ENCODE measurements at regions not wholly inside any gene's neighbourhood (a gene's known extent, or its start where the extent isn't known, plus 50 kb on each side); places are given as distances from the start of the nearest gene placed in this dataset.
"Not testable (repeated sequence)": the region's sequence is repeated elsewhere in the genome, so short reads cannot be mapped to it uniquely, and the experiment has no call there.

DNA sequence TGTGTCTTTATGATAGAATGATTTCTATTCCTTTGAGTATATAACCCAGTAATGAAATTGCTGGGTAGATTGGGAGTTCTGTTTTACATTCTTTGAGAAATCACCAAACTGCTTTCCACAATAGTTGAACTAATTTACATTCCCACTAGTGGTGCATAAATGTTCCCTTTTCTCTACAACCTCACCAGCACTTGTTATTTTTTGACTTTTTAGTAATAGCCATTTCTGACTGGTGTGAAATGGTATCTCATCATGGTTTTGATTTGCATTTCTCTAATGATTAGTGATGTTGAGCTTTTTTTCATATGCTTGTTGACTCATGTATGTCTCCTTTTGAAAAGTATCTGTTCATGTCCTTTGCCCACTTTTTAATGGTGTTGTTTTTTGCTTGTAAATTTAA is 296.0 kb upstream of the PIK3R1 start:
- H3K4me1 ChIP-seq; H3K9me3 ChIP-seq; H3K27me3 ChIP-seq (ENCODE audit: low read depth); DNase-seq (ENCODE audit: low spot score in 2 of 2); H3K4me3 ChIP-seq; H3K36me3 ChIP-seq (replicated peaks); in situ Hi-C loops (cut with MboI; ENCODE audit: low sequenced_read_pairs): not testable (repeated sequence)

- DNase-seq (ENCODE audit: low spot score in 2 of 2), result no peak
- Histone ChIP-seq H3K4me1 (no peaks in the 10 kb centered on the region), H3K4me3 (no peak overlapping the region), H3K27me3 (ENCODE audit: low read depth) (no peaks in the 10 kb centered on the region), H3K9me3 (no peaks in the 10 kb centered on the region), H3K36me3 (replicated peaks) (no peaks in the 10 kb centered on the region)
- in situ Hi-C loops (cut with MboI; ENCODE audit: low sequenced_read_pairs), result no loop called here
Measured at GRCh38 chr5:67917561-67917960, 298.0 kb upstream of the PIK3R1 start.

DNA sequence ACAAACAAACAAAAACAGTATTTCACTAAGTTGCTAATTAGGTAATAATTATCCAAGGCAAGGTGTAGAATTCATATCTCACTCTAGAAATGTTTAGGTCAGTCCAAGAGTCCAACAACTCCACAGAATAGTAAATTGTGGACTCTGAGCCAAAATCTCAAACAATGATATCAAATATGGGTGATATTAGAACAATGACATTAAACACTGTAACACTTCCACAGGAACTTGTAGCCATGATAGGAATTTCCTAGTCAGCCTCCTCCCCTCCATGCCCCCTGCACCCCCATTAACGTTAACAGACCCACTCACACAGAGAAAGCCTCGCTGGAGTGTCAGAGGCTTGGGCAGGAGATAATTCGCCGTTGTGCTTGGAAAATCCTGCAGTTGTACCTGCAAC is 305.0 kb upstream of the PIK3R1 start:
- Histone ChIP-seq H3K4me1 (no peaks in the 10 kb centered on the region), H3K4me3 (no peak overlapping the region), H3K9me3 (no peaks in the 10 kb centered on the region), H3K27me3 (ENCODE audit: low read depth) (no peaks in the 10 kb centered on the region), H3K36me3 (replicated peaks) (no peaks in the 10 kb centered on the region)
- in situ Hi-C loops (cut with MboI; ENCODE audit: low sequenced_read_pairs), result no loop called here
- DNase-seq (ENCODE audit: low spot score in 2 of 2), result no peak

GRCh38 chr5:67908126-67908765 is 307.3 kb upstream of the PIK3R1 start:
- in situ Hi-C loops (cut with MboI; ENCODE audit: low sequenced_read_pairs), result no loop called here
- Histone ChIP-seq H3K9me3 (no peaks in the 10 kb centered on the region), H3K36me3 (replicated peaks) (no peaks in the 10 kb centered on the region), H3K4me3 (no peak overlapping the region), H3K27me3 (ENCODE audit: low read depth) (no peaks in the 10 kb centered on the region), H3K4me1 (no peaks in the 10 kb centered on the region)
- DNase-seq (ENCODE audit: low spot score in 2 of 2), result no peak

- H3K4me3 ChIP-seq, result no peak overlapping the region
- no peaks in the 10 kb centered on the region for H3K4me1 ChIP-seq
- no peaks in the 10 kb centered on the region for H3K9me3 ChIP-seq
- no peaks in the 10 kb centered on the region for H3K36me3 ChIP-seq (replicated peaks)
- no peaks in the 10 kb centered on the region for H3K27me3 ChIP-seq (ENCODE audit: low read depth)
- in situ Hi-C loops (cut with MboI; ENCODE audit: low sequenced_read_pairs), result no loop called here
- DNase-seq (ENCODE audit: low spot score in 2 of 2), result no peak
Measured at GRCh38 chr5:67904366-67904765, 311.2 kb upstream of the PIK3R1 start.

DNA sequence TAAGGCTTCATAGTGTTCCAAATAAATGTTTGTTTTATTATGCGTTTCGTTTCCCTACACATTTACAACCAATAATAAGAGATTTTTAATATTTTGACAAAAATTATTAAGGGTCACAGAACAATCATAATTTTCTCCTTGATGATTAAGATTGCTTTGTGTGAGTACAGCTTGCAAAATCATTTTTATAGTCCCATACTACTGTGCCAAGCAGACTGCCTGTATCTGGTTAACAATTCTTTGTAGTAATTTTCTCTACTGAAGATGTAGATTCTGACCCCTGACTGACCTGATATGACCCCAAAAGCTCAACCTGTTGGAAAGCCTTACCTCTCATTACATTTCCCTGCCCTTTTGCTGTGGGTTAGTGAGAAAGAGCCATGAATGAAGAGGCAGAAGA is 311.9 kb upstream of the PIK3R1 start:
- Histone ChIP-seq H3K9me3 (no peaks in the 10 kb centered on the region), H3K36me3 (replicated peaks) (no peaks in the 10 kb centered on the region), H3K4me1 (no peaks in the 10 kb centered on the region), H3K4me3 (no peak overlapping the region), H3K27me3 (ENCODE audit: low read depth) (no peaks in the 10 kb centered on the region)
- in situ Hi-C loops (cut with MboI; ENCODE audit: low sequenced_read_pairs), result no loop called here
- no peak for DNase-seq (ENCODE audit: low spot score in 2 of 2)

DNA sequence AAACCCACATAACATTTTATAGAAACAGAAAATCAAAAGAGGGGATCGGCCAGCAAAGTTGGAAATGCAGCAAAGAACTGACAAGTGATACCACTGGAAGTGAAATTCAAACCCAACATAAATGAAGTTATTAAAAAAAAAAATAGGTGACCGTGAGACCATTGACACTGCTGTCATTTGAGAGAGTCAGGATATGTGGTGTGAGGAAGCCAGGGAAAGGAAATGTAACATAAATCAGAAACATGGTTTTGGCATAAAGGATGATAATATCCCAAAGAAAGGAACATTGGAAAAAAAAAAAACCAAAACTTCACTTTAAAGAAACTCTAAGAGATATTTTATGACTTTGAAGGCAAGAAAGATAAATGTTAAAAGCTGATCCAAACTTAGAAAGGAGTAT is 312.4 kb upstream of the PIK3R1 start:
- no peaks in the 10 kb centered on the region for H3K9me3 ChIP-seq
- no peak overlapping the region for H3K4me3 ChIP-seq
- no peaks in the 10 kb centered on the region for H3K27me3 ChIP-seq (ENCODE audit: low read depth)
- no peaks in the 10 kb centered on the region for H3K4me1 ChIP-seq
- in situ Hi-C loops (cut with MboI; ENCODE audit: low sequenced_read_pairs), result no loop called here
- DNase-seq (ENCODE audit: low spot score in 2 of 2), result no peak
- H3K36me3 ChIP-seq (replicated peaks), result no peaks in the 10 kb centered on the region

DNA sequence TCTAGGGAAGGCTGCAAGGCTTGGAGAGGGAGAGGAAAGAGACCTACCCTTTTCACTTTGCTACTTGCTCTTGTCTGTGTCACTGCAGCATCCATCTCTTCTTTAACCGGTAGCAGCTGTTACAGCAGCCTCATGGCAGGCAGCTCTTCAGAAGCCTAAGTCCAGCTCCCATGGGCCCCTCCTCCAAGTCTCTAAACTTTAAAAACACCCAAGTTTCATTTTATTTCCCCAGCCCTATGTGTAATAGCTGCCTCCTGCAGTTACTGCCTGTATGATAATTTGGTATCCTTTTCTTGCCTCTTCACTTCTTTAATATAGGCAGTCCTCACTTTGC is 313.1 kb upstream of the PIK3R1 start:
- in situ Hi-C loops (cut with MboI; ENCODE audit: low sequenced_read_pairs), result no loop called here
- Histone ChIP-seq H3K36me3 (replicated peaks) (no peaks in the 10 kb centered on the region), H3K27me3 (ENCODE audit: low read depth) (no peaks in the 10 kb centered on the region), H3K9me3 (no peaks in the 10 kb centered on the region), H3K4me3 (no peak overlapping the region), H3K4me1 (no peaks in the 10 kb centered on the region)
- DNase-seq (ENCODE audit: low spot score in 2 of 2), result no peak

GRCh38 chr5:67901814-67902496 is 313.6 kb upstream of the PIK3R1 start:
- Histone ChIP-seq H3K36me3 (replicated peaks) (no peaks in the 10 kb centered on the region), H3K4me1 (no peaks in the 10 kb centered on the region), H3K9me3 (no peaks in the 10 kb centered on the region), H3K27me3 (ENCODE audit: low read depth) (no peaks in the 10 kb centered on the region), H3K4me3 (no peak overlapping the region)
- DNase-seq (ENCODE audit: low spot score in 2 of 2), result no peak
- in situ Hi-C loops (cut with MboI; ENCODE audit: low sequenced_read_pairs), result no loop called here

DNA sequence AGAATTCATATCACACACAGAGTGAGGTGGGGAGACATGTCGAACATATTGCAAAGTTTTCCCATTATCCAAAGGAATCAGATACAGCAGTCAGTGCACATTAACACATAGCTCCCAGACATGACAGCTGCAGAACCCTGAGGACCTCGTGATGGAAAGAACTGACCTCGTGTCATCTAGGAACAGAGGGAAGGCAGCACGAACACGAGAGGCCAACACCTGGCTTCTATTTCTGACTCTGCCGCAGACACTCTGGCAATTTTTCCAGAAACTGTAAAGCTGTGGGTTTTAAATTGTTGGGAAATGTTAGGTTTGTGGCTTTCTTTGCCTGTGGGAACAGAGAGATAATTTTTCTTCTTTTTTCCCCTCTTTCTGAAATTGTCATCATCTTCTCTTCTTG is 315.0 kb upstream of the PIK3R1 start:
- no peak overlapping the region for H3K4me3 ChIP-seq
- in situ Hi-C loops (cut with MboI; ENCODE audit: low sequenced_read_pairs), result no loop called here
- H3K9me3 ChIP-seq, result no peaks in the 10 kb centered on the region; the same call in 1 of the 2 replicates
- DNase-seq (ENCODE audit: low spot score in 2 of 2), result no peak
- no peaks in the 10 kb centered on the region for H3K27me3 ChIP-seq (ENCODE audit: low read depth)
- H3K4me1 ChIP-seq, result no peaks in the 10 kb centered on the region
- no peaks in the 10 kb centered on the region for H3K36me3 ChIP-seq (replicated peaks)

DNA sequence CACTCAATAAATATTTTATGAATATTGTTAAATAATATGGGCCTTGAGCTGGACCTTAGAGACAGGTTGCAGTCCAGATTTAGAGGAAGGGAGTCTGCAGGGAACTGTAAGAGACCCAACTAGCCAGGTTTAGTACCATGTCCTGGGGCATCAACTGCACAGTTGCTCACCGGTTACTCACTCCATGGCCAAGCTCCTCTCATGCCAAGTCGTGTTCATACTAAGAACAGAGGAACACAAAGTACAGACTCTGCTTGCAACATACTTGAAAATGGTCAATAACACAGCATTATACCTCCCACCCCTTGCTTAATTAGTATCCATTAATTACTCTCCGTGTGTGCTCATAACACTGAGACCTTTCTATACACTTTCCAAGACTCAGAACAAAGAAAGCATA is 317.6 kb upstream of the PIK3R1 start:
- H3K4me3 ChIP-seq, result no peak overlapping the region
- H3K27me3 ChIP-seq (ENCODE audit: low read depth), result no peaks in the 10 kb centered on the region
- in situ Hi-C loops (cut with MboI; ENCODE audit: low sequenced_read_pairs), result no loop called here
- no peak for DNase-seq (ENCODE audit: low spot score in 2 of 2)
- no peaks in the 10 kb centered on the region; the same call in 1 of the 2 replicates for H3K9me3 ChIP-seq
- no peaks in the 10 kb centered on the region for H3K4me1 ChIP-seq
- no peaks in the 10 kb centered on the region for H3K36me3 ChIP-seq (replicated peaks)

GRCh38 chr5:67897431-67897830 is 318.1 kb upstream of the PIK3R1 start:
- Histone ChIP-seq H3K4me1 (no peaks in the 10 kb centered on the region), H3K27me3 (ENCODE audit: low read depth) (no peaks in the 10 kb centered on the region), H3K9me3 (no peaks in the 10 kb centered on the region; the same call in 1 of the 2 replicates), H3K4me3 (no peak overlapping the region), H3K36me3 (replicated peaks) (no peaks in the 10 kb centered on the region)
- in situ Hi-C loops (cut with MboI; ENCODE audit: low sequenced_read_pairs), result no loop called here
- no peak for DNase-seq (ENCODE audit: low spot score in 2 of 2)

- in situ Hi-C loops (cut with MboI; ENCODE audit: low sequenced_read_pairs), result no loop called here
- no peak for DNase-seq (ENCODE audit: low spot score in 2 of 2)
- H3K4me1 ChIP-seq, result no peaks in the 10 kb centered on the region
- H3K36me3 ChIP-seq (replicated peaks), result no peaks in the 10 kb centered on the region
- no peaks in the 10 kb centered on the region; the same call in 1 of the 2 replicates for H3K9me3 ChIP-seq
- H3K27me3 ChIP-seq (ENCODE audit: low read depth), result no peaks in the 10 kb centered on the region
- H3K4me3 ChIP-seq, result no peak overlapping the region
Measured at GRCh38 chr5:67896930-67897313, 318.6 kb upstream of the PIK3R1 start.

DNA sequence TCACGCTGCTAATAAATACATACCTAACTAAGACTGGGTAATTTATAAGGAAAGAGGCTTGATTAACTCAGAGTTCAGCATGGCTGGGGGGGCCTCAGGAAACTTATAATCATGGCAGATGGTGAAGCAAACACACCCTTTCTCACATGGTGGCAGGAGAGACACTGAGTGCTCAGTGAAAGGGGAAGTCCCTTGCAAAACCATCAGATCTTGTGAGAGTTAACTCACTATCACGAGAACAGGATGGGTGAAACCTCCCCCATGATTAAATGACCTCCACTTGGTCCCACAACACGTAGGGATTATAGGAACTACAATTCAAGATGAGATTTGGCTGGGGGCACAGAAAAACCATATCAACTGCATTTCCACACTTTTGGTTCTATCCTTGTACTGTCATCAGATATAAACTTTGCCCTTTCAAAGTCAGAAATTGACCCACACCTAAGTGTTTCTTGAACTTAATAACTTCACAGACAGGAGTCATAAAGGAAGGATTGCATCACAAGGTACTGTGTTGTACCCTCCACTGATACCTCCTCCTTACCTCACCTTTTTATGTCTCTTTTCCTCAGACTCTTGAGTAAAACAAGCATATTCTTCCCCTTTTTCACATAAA is 319.1 kb upstream of the PIK3R1 start:
- DNase-seq (ENCODE audit: low spot score in 2 of 2), result no peak
- Histone ChIP-seq H3K4me1 (no peaks in the 10 kb centered on the region), H3K36me3 (replicated peaks) (no peaks in the 10 kb centered on the region), H3K4me3 (no peak overlapping the region), H3K9me3 (no peaks in the 10 kb centered on the region; the same call in 1 of the 2 replicates), H3K27me3 (ENCODE audit: low read depth) (no peaks in the 10 kb centered on the region)
- in situ Hi-C loops (cut with MboI; ENCODE audit: low sequenced_read_pairs), result no loop called here

All from HAP-1 (cell line).